Neural cell (in vitro differentiated cells): ENCODE measurements at regions not wholly inside any gene's neighbourhood (a gene's known extent, or its start where the extent isn't known, plus 50 kb on each side); places are given as distances from the start of the nearest gene placed in this dataset.

ENCODE experiments used
- H2AFZ ChIP-seq: fragments of 200-600, 300-800 bp; sonication (generic), shearing (Covaris generic); 2 replicates; pipeline ENCODE4 v1.6.0; 2014; ENCODE audit warnings: low read depth, mild to moderate bottlenecking, antibody characterized with exemption, low read length, moderate library complexity
- H3F3A ChIP-seq: fragments of 200-600 bp; shearing (Covaris generic); 2 replicates; pipeline ENCODE4 v1.6.1; 2016; ENCODE audit warnings: mild to moderate bottlenecking, moderate library complexity, mixed read lengths, antibody characterized with exemption, low read length; ENCODE audit not compliant: insufficient read depth, poor library complexity, severe bottlenecking
- H3K27ac ChIP-seq: fragments of 200-600, 300-800 bp; sonication (generic), shearing (Covaris generic); 2 replicates; pipeline ENCODE4 v1.5.1; 2014; ENCODE audit warnings: mild to moderate bottlenecking, low read length, moderate library complexity
- H3K27me3 ChIP-seq: fragments of 300-800, 200-600 bp; sonication (generic), shearing (Covaris generic); 2 replicates; pipeline ENCODE4 v1.6.0; 2014; ENCODE audit warnings: mild to moderate bottlenecking, low read depth, low read length, moderate library complexity; ENCODE audit not compliant: insufficient read depth
- H3K36me3 ChIP-seq: fragments of 300-800, 200-600 bp; sonication (generic), shearing (Covaris generic); 2 replicates; pipeline ENCODE4 v1.5.1; 2014; ENCODE audit warnings: mild to moderate bottlenecking, antibody characterized with exemption, low read length, moderate library complexity; ENCODE audit not compliant: insufficient read depth
- H3K4me2 ChIP-seq: fragments of 300-800, 200-600 bp; sonication (generic), shearing (Covaris generic); 2 replicates; pipeline ENCODE4 v1.6.0; 2014; ENCODE audit warnings: mild to moderate bottlenecking, low read length
- H3K4me3 ChIP-seq: fragments of 300-800, 200-600 bp; sonication (generic), shearing (Covaris generic); 2 replicates; pipeline ENCODE4 v1.5.1; 2014; ENCODE audit warnings: mild to moderate bottlenecking, low read length, moderate library complexity
- H3K79me2 ChIP-seq: fragments of 200-600 bp; shearing (Covaris generic); replicated peaks from 2 replicates; pipeline ENCODE4 v1.6.0; 2014; ENCODE audit warnings: mild to moderate bottlenecking, low read length, moderate library complexity; ENCODE audit not compliant: insufficient read depth
- H3K9ac ChIP-seq: fragments of 300-800, 200-600 bp; sonication (generic), shearing (Covaris generic); 2 replicates; pipeline ENCODE4 v1.6.1; 2016; ENCODE audit warnings: mild to moderate bottlenecking, low read length, mixed read lengths
- H3K9me2 ChIP-seq: fragments of 200-600 bp; shearing (Covaris generic); 2 replicates; pipeline ENCODE4 v1.6.1; 2016; ENCODE audit warnings: mild to moderate bottlenecking, low read length, mixed read lengths; ENCODE audit not compliant: insufficient read depth
- H3K9me3 ChIP-seq: fragments of 200-600, 300-800 bp; sonication (generic), shearing (Covaris generic); 2 replicates; pipeline ENCODE4 v1.6.1; 2016; ENCODE audit warnings: mild to moderate bottlenecking, mixed run types, low read length, moderate library complexity, mixed read lengths
- H4K20me1 ChIP-seq: fragments of 200-600 bp; shearing (Covaris generic); 2 replicates; pipeline ENCODE4 v1.6.1; 2016; ENCODE audit warnings: mild to moderate bottlenecking, mixed run types; ENCODE audit not compliant: insufficient read depth
- EP300 ChIP-seq: fragments of 450-650 bp; conservative IDR thresholded peaks from 2 replicates; pipeline ENCODE4 v1.6.1; 2014; ENCODE audit warnings: antibody characterized with exemption, mild to moderate bottlenecking, moderate library complexity; ENCODE audit not compliant: poor library complexity, severe bottlenecking
- EZH2 ChIP-seq: fragments of 200-600, 300-800 bp; shearing (Covaris generic), sonication (generic); IDR thresholded peaks from 2 replicates; pipeline ENCODE4 v1.6.1; 2014; ENCODE audit warnings: antibody characterized with exemption, low read length, borderline replicate concordance, mild to moderate bottlenecking; ENCODE audit not compliant: insufficient read depth, poor library complexity, severe bottlenecking
- MXI1 ChIP-seq: fragments of 450-650 bp; conservative IDR thresholded peaks from 2 replicates; pipeline ENCODE4 v1.6.1; 2014; ENCODE audit warnings: antibody characterized with exemption, mild to moderate bottlenecking; ENCODE audit not compliant: poor library complexity, severe bottlenecking
- POLR2AphosphoS5 ChIP-seq: IDR thresholded peaks from 2 replicates; pipeline ENCODE4 v1.6.1; 2012
- RAD21 ChIP-seq: fragments of 450-650 bp; conservative IDR thresholded peaks from 2 replicates; pipeline ENCODE4 v1.6.1; 2014; ENCODE audit warnings: antibody characterized with exemption, mild to moderate bottlenecking, moderate library complexity
- SMC3 ChIP-seq: fragments of 450-650 bp; conservative IDR thresholded peaks from 2 replicates; pipeline ENCODE4 v1.6.1; 2014; ENCODE audit warnings: antibody characterized with exemption, mild to moderate bottlenecking, moderate library complexity; ENCODE audit not compliant: poor library complexity
- TAF1 ChIP-seq: IDR thresholded peaks from 2 replicates; pipeline ENCODE4 v1.6.1; 2012; ENCODE audit warnings: low read depth
- TF ChIP-seq, protein P1 (sequence below): IDR thresholded peaks from 2 replicates; pipeline ENCODE4 v1.6.1; 2012; ENCODE audit warnings: borderline replicate concordance
- TF ChIP-seq, protein P2 (sequence below): fragments of 450-650 bp; IDR thresholded peaks from 2 replicates; pipeline ENCODE4 v1.5.1; 2014; ENCODE audit warnings: antibody characterized with exemption, mild to moderate bottlenecking, moderate library complexity; ENCODE audit not compliant: poor library complexity, severe bottlenecking

GRCh38 chr2:126751477-126751876 is 95.5 kb downstream of the GYPC start:
- Histone ChIP-seq H3F3A (no peaks in the 10 kb centered on the region), H3K79me2 (no peaks in the 10 kb centered on the region), H3K4me2 (no peak overlapping the region), H4K20me1 (no peaks in the 10 kb centered on the region), H3K27me3 (no peaks in the 10 kb centered on the region), H3K27ac (no peak overlapping the region), H3K4me3 (no peak overlapping the region), H3K36me3 (no peaks in the 10 kb centered on the region), H3K9me2 (no peaks in the 10 kb centered on the region), H3K9ac (no peak overlapping the region), H3K9me3 (peaks cover 9% of the 10 kb centered on the region), H2AFZ (no peak overlapping the region)
- TF ChIP-seq SMC3 (no peak), TAF1 (no peak), EP300 (no peak), MXI1 (no peak), RAD21 (no peak), EZH2 (no peak), POLR2AphosphoS5 (no peak)
- TF ChIP-seq, protein P1, sequence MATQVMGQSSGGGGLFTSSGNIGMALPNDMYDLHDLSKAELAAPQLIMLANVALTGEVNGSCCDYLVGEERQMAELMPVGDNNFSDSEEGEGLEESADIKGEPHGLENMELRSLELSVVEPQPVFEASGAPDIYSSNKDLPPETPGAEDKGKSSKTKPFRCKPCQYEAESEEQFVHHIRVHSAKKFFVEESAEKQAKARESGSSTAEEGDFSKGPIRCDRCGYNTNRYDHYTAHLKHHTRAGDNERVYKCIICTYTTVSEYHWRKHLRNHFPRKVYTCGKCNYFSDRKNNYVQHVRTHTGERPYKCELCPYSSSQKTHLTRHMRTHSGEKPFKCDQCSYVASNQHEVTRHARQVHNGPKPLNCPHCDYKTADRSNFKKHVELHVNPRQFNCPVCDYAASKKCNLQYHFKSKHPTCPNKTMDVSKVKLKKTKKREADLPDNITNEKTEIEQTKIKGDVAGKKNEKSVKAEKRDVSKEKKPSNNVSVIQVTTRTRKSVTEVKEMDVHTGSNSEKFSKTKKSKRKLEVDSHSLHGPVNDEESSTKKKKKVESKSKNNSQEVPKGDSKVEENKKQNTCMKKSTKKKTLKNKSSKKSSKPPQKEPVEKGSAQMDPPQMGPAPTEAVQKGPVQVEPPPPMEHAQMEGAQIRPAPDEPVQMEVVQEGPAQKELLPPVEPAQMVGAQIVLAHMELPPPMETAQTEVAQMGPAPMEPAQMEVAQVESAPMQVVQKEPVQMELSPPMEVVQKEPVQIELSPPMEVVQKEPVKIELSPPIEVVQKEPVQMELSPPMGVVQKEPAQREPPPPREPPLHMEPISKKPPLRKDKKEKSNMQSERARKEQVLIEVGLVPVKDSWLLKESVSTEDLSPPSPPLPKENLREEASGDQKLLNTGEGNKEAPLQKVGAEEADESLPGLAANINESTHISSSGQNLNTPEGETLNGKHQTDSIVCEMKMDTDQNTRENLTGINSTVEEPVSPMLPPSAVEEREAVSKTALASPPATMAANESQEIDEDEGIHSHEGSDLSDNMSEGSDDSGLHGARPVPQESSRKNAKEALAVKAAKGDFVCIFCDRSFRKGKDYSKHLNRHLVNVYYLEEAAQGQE = no peak
- TF ChIP-seq, protein P2, sequence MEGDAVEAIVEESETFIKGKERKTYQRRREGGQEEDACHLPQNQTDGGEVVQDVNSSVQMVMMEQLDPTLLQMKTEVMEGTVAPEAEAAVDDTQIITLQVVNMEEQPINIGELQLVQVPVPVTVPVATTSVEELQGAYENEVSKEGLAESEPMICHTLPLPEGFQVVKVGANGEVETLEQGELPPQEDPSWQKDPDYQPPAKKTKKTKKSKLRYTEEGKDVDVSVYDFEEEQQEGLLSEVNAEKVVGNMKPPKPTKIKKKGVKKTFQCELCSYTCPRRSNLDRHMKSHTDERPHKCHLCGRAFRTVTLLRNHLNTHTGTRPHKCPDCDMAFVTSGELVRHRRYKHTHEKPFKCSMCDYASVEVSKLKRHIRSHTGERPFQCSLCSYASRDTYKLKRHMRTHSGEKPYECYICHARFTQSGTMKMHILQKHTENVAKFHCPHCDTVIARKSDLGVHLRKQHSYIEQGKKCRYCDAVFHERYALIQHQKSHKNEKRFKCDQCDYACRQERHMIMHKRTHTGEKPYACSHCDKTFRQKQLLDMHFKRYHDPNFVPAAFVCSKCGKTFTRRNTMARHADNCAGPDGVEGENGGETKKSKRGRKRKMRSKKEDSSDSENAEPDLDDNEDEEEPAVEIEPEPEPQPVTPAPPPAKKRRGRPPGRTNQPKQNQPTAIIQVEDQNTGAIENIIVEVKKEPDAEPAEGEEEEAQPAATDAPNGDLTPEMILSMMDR = no peak

DNA sequence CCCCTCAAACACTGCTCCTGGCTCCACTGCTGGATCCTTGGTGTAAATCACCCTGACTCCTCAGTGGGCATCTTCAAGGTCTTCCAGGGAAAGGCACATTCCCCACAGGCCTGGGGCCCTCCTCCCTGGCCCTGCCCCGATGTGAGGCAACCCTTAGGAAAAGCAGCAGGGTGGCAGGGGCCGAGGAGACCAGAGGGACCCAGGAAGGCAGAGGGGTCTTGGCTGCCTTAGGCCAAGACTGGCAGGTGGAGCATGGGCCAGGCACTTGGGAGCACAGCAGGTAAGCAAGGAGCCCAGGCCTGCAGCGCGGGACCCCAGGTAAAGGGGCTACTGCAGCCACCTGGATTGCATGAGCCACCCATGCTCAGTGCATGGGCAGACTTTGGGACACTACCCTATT is 96.9 kb downstream of the GYPC start:
- H3K27me3 ChIP-seq = no peaks in the 10 kb centered on the region
- H3K9me2 ChIP-seq = no peaks in the 10 kb centered on the region
- H3K79me2 ChIP-seq = no peaks in the 10 kb centered on the region
- H3K4me3 ChIP-seq = no peak overlapping the region
- peaks cover 9% of the 10 kb centered on the region for H3K9me3 ChIP-seq
- no peak overlapping the region for H2AFZ ChIP-seq
- H4K20me1 ChIP-seq = no peaks in the 10 kb centered on the region
- no peaks in the 10 kb centered on the region for H3K36me3 ChIP-seq
- H3K4me2 ChIP-seq = no peak overlapping the region
- H3K27ac ChIP-seq = no peak overlapping the region
- TF ChIP-seq, protein P1 = no peak
- TF ChIP-seq EZH2 = no peak
- TF ChIP-seq EP300 = no peak
- no peak for TF ChIP-seq POLR2AphosphoS5
- no peak for TF ChIP-seq MXI1
- TF ChIP-seq, protein P2 = no peak
- no peak for TF ChIP-seq RAD21
- no peak for TF ChIP-seq SMC3
- TF ChIP-seq TAF1 = no peak
- H3F3A ChIP-seq = no peaks in the 10 kb centered on the region
- H3K9ac ChIP-seq = no peak overlapping the region
